RWPE2 (cell line): ENCODE measurements at regions not wholly inside any gene's neighbourhood (a gene's known extent, or its start where the extent isn't known, plus 50 kb on each side); places are given as distances from the start of the nearest gene placed in this dataset.

Source experiments
- ATAC-seq: fragments of 200-7000 bp; cut with Tn5 transposase; 3 replicates; pipeline ENCODE4 v1.9.1; 2021; ENCODE audit warnings: low read depth
- DNase-seq: peaks from one replicate; pipeline ENCODE4 v3.0.0-alpha.2; 2020; ENCODE audit warnings: low spot score
- H3K27ac ChIP-seq: fragments of 450-650 bp; 2 replicates; pipeline ENCODE4 v1.5.1; 2017; ENCODE audit warnings: mild to moderate bottlenecking; ENCODE audit not compliant: poor library complexity, severe bottlenecking
- H3K27me3 ChIP-seq: fragments of 250-450 bp; sonication (Bioruptor Pico); 2 replicates; pipeline ENCODE4 v1.5.1; 2021; ENCODE audit warnings: mild to moderate bottlenecking, moderate library complexity; ENCODE audit not compliant: insufficient read depth, poor library complexity, severe bottlenecking
- H3K36me3 ChIP-seq: fragments of 250-450 bp; sonication (Bioruptor Pico); 2 replicates; pipeline ENCODE4 v1.5.1; 2020; ENCODE audit warnings: low read depth, mild to moderate bottlenecking, moderate library complexity
- H3K4me1 ChIP-seq: fragments of 250-450 bp; sonication (Bioruptor Pico); 2 replicates; pipeline ENCODE4 v1.5.1; 2021; ENCODE audit warnings: mild to moderate bottlenecking, moderate library complexity; ENCODE audit not compliant: insufficient read depth, poor library complexity, severe bottlenecking
- H3K4me3 ChIP-seq: fragments of 250-450 bp; sonication (Bioruptor Pico); 2 replicates; pipeline ENCODE4 v1.5.1; 2021; ENCODE audit warnings: mild to moderate bottlenecking, moderate library complexity; ENCODE audit not compliant: severe bottlenecking
- H3K9me3 ChIP-seq: fragments of 250-450 bp; sonication (Bioruptor Pico); 2 replicates; pipeline ENCODE4 v1.5.1; 2021; ENCODE audit warnings: mild to moderate bottlenecking, moderate library complexity; ENCODE audit not compliant: severe bottlenecking
- CTCF ChIP-seq: fragments of 450-650 bp; IDR thresholded peaks from one replicate; pipeline ENCODE4 v1.5.1; 2017; ENCODE audit warnings: mild to moderate bottlenecking, moderate library complexity; ENCODE audit not compliant: poor library complexity, severe bottlenecking

- TF ChIP-seq CTCF, result no peak
- Histone ChIP-seq H3K27me3 (peaks cover 5% of the 10 kb centered on the region), H3K27ac (no peak overlapping the region), H3K9me3 (no peaks in the 10 kb centered on the region), H3K36me3 (no peaks in the 10 kb centered on the region), H3K4me3 (no peak overlapping the region), H3K4me1 (no peaks in the 10 kb centered on the region)
- no peak for DNase-seq
- ATAC-seq, result no peak
Measured at GRCh38 chr18:30527917-30528316, 514.6 kb downstream of the DSC3 start.

GRCh38 chr18:30527226-30527625 is 515.3 kb downstream of the DSC3 start:
- no peaks in the 10 kb centered on the region for H3K4me1 ChIP-seq
- H3K4me3 ChIP-seq, result no peak overlapping the region
- TF ChIP-seq CTCF, result no peak
- H3K27ac ChIP-seq, result no peak overlapping the region
- ATAC-seq, result no peak
- no peaks in the 10 kb centered on the region for H3K9me3 ChIP-seq
- no peak for DNase-seq
- H3K27me3 ChIP-seq, result no peaks in the 10 kb centered on the region
- H3K36me3 ChIP-seq, result no peaks in the 10 kb centered on the region

- Histone ChIP-seq H3K4me1 (no peaks in the 10 kb centered on the region), H3K27me3 (no peaks in the 10 kb centered on the region), H3K27ac (no peak overlapping the region), H3K4me3 (no peak overlapping the region), H3K9me3 (no peaks in the 10 kb centered on the region), H3K36me3 (no peaks in the 10 kb centered on the region)
- DNase-seq, result no peak
- no peak for TF ChIP-seq CTCF
- ATAC-seq, result no peak
Measured at GRCh38 chr18:30522288-30522929, 520.1 kb downstream of the DSC3 start.

GRCh38 chr18:30514059-30514458 is 528.5 kb downstream of the DSC3 start:
- no peak for TF ChIP-seq CTCF
- Histone ChIP-seq H3K9me3 (no peaks in the 10 kb centered on the region), H3K4me1 (no peaks in the 10 kb centered on the region), H3K36me3 (no peaks in the 10 kb centered on the region), H3K27ac (no peak overlapping the region), H3K27me3 (no peaks in the 10 kb centered on the region), H3K4me3 (no peak overlapping the region)
- ATAC-seq (no peak), DNase-seq (no peak)

- no peak overlapping the region for H3K4me3 ChIP-seq
- H3K4me1 ChIP-seq, result no peaks in the 10 kb centered on the region
- H3K36me3 ChIP-seq, result no peaks in the 10 kb centered on the region
- no peaks in the 10 kb centered on the region for H3K27me3 ChIP-seq
- no peak for TF ChIP-seq CTCF
- H3K9me3 ChIP-seq, result no peaks in the 10 kb centered on the region
- no peak overlapping the region for H3K27ac ChIP-seq
- no peak for DNase-seq
- ATAC-seq, result no peak
Measured at GRCh38 chr18:30512872-30513271, 529.7 kb downstream of the DSC3 start.
